GM10248 (cell line): ENCODE measurements at regions not wholly inside any gene's neighbourhood (a gene's known extent, or its start where the extent isn't known, plus 50 kb on each side); places are given as distances from the start of the nearest gene placed in this dataset.

Experiments
- CTCF ChIA-PET: fragments of 300-600 bp; sonication (Branson Sonifier 250); formaldehyde crosslinking; extraction: SDS; loops from one replicate; lab custom pipeline; 2021; ENCODE audit warnings: antibody characterized with exemption; lab: Yijun Ruan, JAX
- POLR2A ChIA-PET: fragments of 350-650 bp; sonication (Branson Sonifier 250); formaldehyde crosslinking; extraction: SDS; loops from one replicate; lab custom pipeline; 2020; ENCODE audit warnings: antibody characterized with exemption; lab: Yijun Ruan, JAX
- DNase-seq: peaks from one replicate; pipeline ENCODE4 v3.0.0; 2012; ENCODE audit errors: extremely low spot score
- TF ChIP-seq, protein P1 (sequence below): IDR thresholded peaks from 2 replicates; pipeline ENCODE4 v1.5.1; 2012; ENCODE audit warnings: mild to moderate bottlenecking, low read depth; ENCODE audit errors: extremely low read depth, missing control alignments, control extremely low read depth

DNA sequence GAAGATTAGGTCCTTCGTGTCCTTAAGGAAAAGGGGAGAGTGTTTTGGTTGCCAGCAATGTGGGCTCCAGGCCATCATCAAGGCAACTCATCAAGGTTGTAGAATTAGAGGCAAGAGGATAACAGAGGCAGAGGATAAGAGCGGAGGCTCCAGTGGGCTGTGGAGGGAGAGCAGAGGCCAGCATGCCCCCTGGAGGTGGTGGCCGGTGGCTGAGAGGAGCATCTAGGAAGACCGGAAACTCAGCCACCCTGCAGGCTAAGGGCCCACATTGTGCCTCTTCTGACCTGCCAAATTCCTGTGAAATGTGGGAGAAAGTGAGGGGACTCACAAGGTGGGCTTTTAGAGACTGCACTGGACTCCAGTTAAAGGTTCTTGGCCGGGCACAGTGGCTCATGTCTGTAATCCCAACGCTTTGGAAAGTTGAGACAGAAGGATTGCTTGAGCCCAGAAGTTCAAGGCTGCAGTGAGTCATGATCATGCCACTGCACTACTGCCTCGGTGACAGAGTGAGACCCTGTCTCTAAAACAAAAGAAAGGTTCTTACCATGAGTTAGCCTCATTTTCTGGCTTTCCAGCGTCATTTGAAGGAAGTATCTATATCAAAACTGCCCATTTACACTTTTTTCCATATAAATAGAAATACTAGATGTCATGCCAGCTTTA, 62.7 kb upstream of the ADORA2B start:
- TF ChIP-seq, protein P1, sequence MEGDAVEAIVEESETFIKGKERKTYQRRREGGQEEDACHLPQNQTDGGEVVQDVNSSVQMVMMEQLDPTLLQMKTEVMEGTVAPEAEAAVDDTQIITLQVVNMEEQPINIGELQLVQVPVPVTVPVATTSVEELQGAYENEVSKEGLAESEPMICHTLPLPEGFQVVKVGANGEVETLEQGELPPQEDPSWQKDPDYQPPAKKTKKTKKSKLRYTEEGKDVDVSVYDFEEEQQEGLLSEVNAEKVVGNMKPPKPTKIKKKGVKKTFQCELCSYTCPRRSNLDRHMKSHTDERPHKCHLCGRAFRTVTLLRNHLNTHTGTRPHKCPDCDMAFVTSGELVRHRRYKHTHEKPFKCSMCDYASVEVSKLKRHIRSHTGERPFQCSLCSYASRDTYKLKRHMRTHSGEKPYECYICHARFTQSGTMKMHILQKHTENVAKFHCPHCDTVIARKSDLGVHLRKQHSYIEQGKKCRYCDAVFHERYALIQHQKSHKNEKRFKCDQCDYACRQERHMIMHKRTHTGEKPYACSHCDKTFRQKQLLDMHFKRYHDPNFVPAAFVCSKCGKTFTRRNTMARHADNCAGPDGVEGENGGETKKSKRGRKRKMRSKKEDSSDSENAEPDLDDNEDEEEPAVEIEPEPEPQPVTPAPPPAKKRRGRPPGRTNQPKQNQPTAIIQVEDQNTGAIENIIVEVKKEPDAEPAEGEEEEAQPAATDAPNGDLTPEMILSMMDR, result no peak
- ChIA-PET CTCF (no interaction called here), POLR2A (no interaction called here)
- DNase-seq, result no peak

DNA sequence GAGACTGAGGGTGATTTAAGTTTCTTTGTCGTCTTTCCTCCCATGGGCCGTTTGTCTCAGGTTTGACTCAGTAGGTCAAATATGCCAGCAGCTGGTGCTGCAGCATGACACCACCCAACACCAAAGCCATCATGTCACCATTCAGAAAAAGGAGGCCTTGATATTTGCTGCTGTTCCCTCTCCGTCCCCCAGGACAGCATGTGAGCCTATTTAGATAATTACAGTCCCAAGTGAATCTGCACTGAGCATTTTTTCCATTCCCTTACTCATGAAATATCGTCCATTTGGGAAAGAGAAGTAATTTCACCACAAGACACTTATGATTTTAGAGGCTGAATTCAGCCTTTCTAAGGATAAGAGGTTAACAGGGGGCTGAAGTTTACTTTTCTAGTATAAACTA, 62.2 kb upstream of the ADORA2B start:
- ChIA-PET CTCF (no interaction called here), POLR2A (no interaction called here)
- DNase-seq, result no peak
- TF ChIP-seq, protein P1, result no peak

- POLR2A ChIA-PET, result no interaction called here
- DNase-seq, result no peak
- CTCF ChIA-PET, result no interaction called here
- TF ChIP-seq, protein P1, result no peak
Observed at GRCh38 chr17:15883617-15884111, 61.3 kb upstream of the ADORA2B start.

GRCh38 chr17:15884731-15885130, 60.2 kb upstream of the ADORA2B start:
- ChIA-PET POLR2A (no interaction called here), CTCF (interaction anchor here (1.1 kb wide), 1 partner anchor 11 kb away, joined by 3 read pairs; no protein-coding TSS in a partner anchor)
- DNase-seq, result no peak
- TF ChIP-seq, protein P1, result no peak

- no peak for DNase-seq
- CTCF ChIA-PET, result no interaction called here
- TF ChIP-seq, protein P1, result no peak
- POLR2A ChIA-PET, result no interaction called here
Observed at GRCh38 chr17:15885770-15886169, 59.2 kb upstream of the ADORA2B start.

DNA sequence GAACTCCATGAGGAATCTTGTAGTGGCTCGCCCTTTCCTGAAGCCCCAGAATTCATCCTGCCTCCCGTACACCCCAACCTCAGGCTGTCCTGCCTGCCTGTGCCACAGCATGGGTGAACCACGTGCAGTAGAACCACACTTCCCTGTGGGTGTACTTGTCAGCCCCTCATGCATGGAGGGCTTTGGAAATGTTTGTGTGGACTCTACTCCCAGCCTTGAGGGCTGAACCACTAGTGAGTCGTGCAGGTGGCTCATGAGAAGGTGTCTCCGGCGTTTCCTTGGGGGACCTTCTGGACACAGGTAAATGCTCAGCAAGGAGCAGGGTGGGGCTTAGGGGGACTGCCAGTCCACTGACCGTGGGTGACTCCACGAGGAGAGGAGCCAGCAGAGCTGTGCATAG, 58.7 kb upstream of the ADORA2B start:
- ChIA-PET POLR2A (no interaction called here), CTCF (no interaction called here)
- DNase-seq, result no peak
- TF ChIP-seq, protein P1, result no peak
